ENCODE measurements at regions not wholly inside any gene's neighbourhood (a gene's known extent, or its start where the extent isn't known, plus 50 kb on each side); places are given as distances from the start of the nearest gene placed in this dataset.

- H3K9me3 Mint-ChIP-seq, result no peaks in the 10 kb centered on the region
- H3K4me3 Mint-ChIP-seq, result no peak overlapping the region
- no peak overlapping the region for H3K27ac Mint-ChIP-seq (ENCODE audit: low read depth)
- no peaks in the 10 kb centered on the region for H3K4me1 Mint-ChIP-seq
- no peaks in the 10 kb centered on the region for H3K36me3 Mint-ChIP-seq (ENCODE audit: insufficient read depth)
- no peak for ATAC-seq (replicated peaks; ENCODE audit: extremely low read depth, poor library complexity, severe bottlenecking)
- no peaks in the 10 kb centered on the region for H3K27me3 Mint-ChIP-seq
- DNase-seq (ENCODE audit: low spot score in 2 of 2), result no peak
Measured at GRCh38 chr16:75913958-75914357, 187.7 kb upstream of the CPHXL start.

- no peak overlapping the region for H3K4me3 Mint-ChIP-seq
- no peaks in the 10 kb centered on the region for H3K9me3 Mint-ChIP-seq
- no peak for ATAC-seq (replicated peaks; ENCODE audit: extremely low read depth, poor library complexity, severe bottlenecking)
- H3K27me3 Mint-ChIP-seq, result no peaks in the 10 kb centered on the region
- no peak overlapping the region for H3K27ac Mint-ChIP-seq (ENCODE audit: low read depth)
- no peak for DNase-seq (ENCODE audit: low spot score in 2 of 2)
- no peaks in the 10 kb centered on the region for H3K4me1 Mint-ChIP-seq
- no peaks in the 10 kb centered on the region for H3K36me3 Mint-ChIP-seq (ENCODE audit: insufficient read depth)
Measured at GRCh38 chr16:75916451-75916850, 190.2 kb upstream of the CPHXL start.

- Mint-ChIP-seq H3K27me3 (no peaks in the 10 kb centered on the region), H3K4me3 (no peak overlapping the region)
Measured at GRCh38 chr16:75918109-75918508, 191.8 kb upstream of the CPHXL start.

GRCh38 chr16:75919664-75920063 is 193.4 kb upstream of the CPHXL start:
- no peak for DNase-seq (ENCODE audit: low spot score in 2 of 2)
- no peak overlapping the region for H3K4me3 Mint-ChIP-seq
- H3K27me3 Mint-ChIP-seq, result no peaks in the 10 kb centered on the region
- no peaks in the 10 kb centered on the region for H3K4me1 Mint-ChIP-seq
- H3K36me3 Mint-ChIP-seq (ENCODE audit: insufficient read depth), result no peaks in the 10 kb centered on the region
- no peak for ATAC-seq (replicated peaks; ENCODE audit: extremely low read depth, poor library complexity, severe bottlenecking)
- H3K9me3 Mint-ChIP-seq, result no peaks in the 10 kb centered on the region
- no peak overlapping the region for H3K27ac Mint-ChIP-seq (ENCODE audit: low read depth)

More at GRCh38 chr16:75918109-75918508, 191.8 kb upstream of the CPHXL start:
- H3K4me1 Mint-ChIP-seq, result no peaks in the 10 kb centered on the region
- H3K27ac Mint-ChIP-seq (ENCODE audit: low read depth), result no peak overlapping the region
- H3K9me3 Mint-ChIP-seq, result no peaks in the 10 kb centered on the region
- ATAC-seq (replicated peaks; ENCODE audit: extremely low read depth, poor library complexity, severe bottlenecking), result no peak
- H3K36me3 Mint-ChIP-seq (ENCODE audit: insufficient read depth), result no peaks in the 10 kb centered on the region
- no peak for DNase-seq (ENCODE audit: low spot score in 2 of 2)

DNA sequence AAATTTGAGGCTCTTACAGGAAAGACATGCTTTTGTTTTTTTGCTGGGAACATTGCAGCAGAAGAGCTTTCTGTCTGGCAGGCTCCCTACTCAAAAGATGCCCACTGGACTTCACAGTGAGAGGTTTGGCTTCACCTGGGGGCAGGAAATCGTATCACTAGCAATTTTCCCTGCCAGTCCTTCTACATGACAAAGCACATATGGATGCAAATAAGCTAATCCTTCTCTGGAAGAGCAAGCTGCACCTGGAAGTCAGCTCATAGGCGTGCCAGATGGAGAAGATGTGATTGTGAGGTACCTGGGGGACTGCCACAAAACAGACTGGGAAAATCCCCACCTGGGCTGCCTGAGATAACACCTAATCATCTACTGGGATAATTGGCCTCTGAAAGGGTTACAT is 195.0 kb upstream of the CPHXL start:
- H3K27me3 Mint-ChIP-seq, result no peaks in the 10 kb centered on the region
- H3K4me1 Mint-ChIP-seq, result no peaks in the 10 kb centered on the region
- no peaks in the 10 kb centered on the region for H3K36me3 Mint-ChIP-seq (ENCODE audit: insufficient read depth)
- no peak overlapping the region for H3K27ac Mint-ChIP-seq (ENCODE audit: low read depth)
- H3K9me3 Mint-ChIP-seq, result no peaks in the 10 kb centered on the region
- ATAC-seq (replicated peaks; ENCODE audit: extremely low read depth, poor library complexity, severe bottlenecking) (no peak), DNase-seq (ENCODE audit: low spot score in 2 of 2) (no peak)
- H3K4me3 Mint-ChIP-seq, result no peak overlapping the region

- no peaks in the 10 kb centered on the region for H3K4me1 Mint-ChIP-seq
- DNase-seq (ENCODE audit: low spot score in 2 of 2), result no peak
- no peaks in the 10 kb centered on the region for H3K36me3 Mint-ChIP-seq (ENCODE audit: insufficient read depth)
- no peak for ATAC-seq (replicated peaks; ENCODE audit: extremely low read depth, poor library complexity, severe bottlenecking)
- H3K4me3 Mint-ChIP-seq, result no peak overlapping the region
- H3K27ac Mint-ChIP-seq (ENCODE audit: low read depth), result no peak overlapping the region
- H3K9me3 Mint-ChIP-seq, result no peaks in the 10 kb centered on the region
- H3K27me3 Mint-ChIP-seq, result no peaks in the 10 kb centered on the region
Measured at GRCh38 chr16:75922250-75922649, 196.0 kb upstream of the CPHXL start.

DNA sequence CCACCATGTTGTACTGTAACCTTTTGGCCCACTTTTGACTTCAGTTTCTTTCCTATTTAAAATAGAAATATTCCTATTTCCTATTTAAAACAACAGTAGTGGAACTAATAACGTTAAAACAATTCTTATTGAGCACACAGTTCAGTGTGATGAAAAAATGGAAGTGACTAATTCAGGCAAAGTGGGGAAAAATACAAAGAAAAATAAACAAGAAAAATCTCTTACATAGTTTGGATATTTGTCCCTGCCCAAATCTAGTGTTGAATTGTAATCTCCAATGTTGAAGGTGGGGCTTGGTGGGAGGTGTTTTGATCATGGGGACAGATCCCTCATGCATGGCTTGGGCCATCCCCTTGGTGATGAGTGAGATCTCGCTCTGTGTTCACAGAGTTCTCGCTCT is 198.1 kb upstream of the CPHXL start:
- DNase-seq (ENCODE audit: low spot score in 2 of 2) (no peak), ATAC-seq (replicated peaks; ENCODE audit: extremely low read depth, poor library complexity, severe bottlenecking) (no peak)
- Mint-ChIP-seq H3K27ac (ENCODE audit: low read depth) (no peak overlapping the region), H3K36me3 (ENCODE audit: insufficient read depth) (no peaks in the 10 kb centered on the region), H3K9me3 (no peaks in the 10 kb centered on the region), H3K4me1 (no peaks in the 10 kb centered on the region), H3K4me3 (no peak overlapping the region), H3K27me3 (no peaks in the 10 kb centered on the region)

- Mint-ChIP-seq H3K27me3 (no peaks in the 10 kb centered on the region), H3K4me1 (no peaks in the 10 kb centered on the region), H3K9me3 (peaks cover 6% of the 10 kb centered on the region), H3K4me3 (no peak overlapping the region), H3K36me3 (ENCODE audit: insufficient read depth) (no peaks in the 10 kb centered on the region), H3K27ac (ENCODE audit: low read depth) (no peak overlapping the region)
- ATAC-seq (replicated peaks; ENCODE audit: extremely low read depth, poor library complexity, severe bottlenecking) (no peak), DNase-seq (ENCODE audit: low spot score in 2 of 2) (no peak)
Measured at GRCh38 chr16:75927810-75928209, 201.5 kb upstream of the CPHXL start.

DNA sequence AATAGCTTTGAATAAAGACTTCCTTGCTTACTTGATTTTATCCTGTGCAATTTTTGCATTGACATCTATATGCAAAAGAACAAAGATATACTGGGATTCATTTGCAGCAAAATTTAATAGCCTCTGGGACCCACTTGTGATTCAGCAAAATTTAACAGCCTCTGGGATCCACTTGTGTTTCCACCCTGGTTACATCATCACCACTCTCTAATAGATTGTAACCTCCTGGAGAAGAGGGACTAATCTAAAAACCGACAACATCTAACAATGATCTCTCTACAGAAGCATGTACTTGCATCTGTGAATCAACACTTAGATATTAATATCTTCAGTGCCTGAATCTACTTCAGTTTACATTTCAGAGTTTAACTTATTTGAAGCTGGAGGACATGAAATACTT is 202.0 kb upstream of the CPHXL start:
- DNase-seq (ENCODE audit: low spot score in 2 of 2), result no peak

DNA sequence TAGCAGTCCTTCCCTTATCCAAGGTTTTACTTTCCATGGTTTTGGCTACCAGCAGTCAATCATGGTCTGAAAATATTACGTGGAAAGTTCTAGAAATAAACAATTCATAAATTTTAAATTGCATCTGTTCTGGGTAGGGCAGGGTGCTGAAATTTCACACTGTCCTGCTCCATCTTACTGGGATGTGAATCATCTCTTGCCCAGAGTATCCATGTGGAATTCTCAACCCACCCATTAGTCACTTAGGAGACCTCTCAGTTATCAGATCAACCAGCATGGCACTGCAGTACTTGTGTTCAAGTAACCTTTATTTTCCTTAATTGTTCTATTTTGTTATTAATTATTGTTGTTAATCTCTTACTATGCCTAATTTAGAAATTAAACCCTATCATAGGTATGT is 202.8 kb upstream of the CPHXL start:
- Mint-ChIP-seq H3K36me3 (ENCODE audit: insufficient read depth) (no peaks in the 10 kb centered on the region), H3K27me3 (no peaks in the 10 kb centered on the region), H3K27ac (ENCODE audit: low read depth) (no peak overlapping the region), H3K4me3 (no peak overlapping the region), H3K4me1 (no peaks in the 10 kb centered on the region), H3K9me3 (peaks cover 6% of the 10 kb centered on the region)
- DNase-seq (ENCODE audit: low spot score in 2 of 2), result no peak
- ATAC-seq (replicated peaks; ENCODE audit: extremely low read depth, poor library complexity, severe bottlenecking), result no peak

More for the DNA sequence above, 202.0 kb upstream of the CPHXL start:
- Mint-ChIP-seq H3K4me3 (no peak overlapping the region), H3K27me3 (no peaks in the 10 kb centered on the region), H3K4me1 (no peaks in the 10 kb centered on the region), H3K9me3 (peaks cover 6% of the 10 kb centered on the region), H3K27ac (ENCODE audit: low read depth) (no peak overlapping the region), H3K36me3 (ENCODE audit: insufficient read depth) (no peaks in the 10 kb centered on the region)
- no peak for ATAC-seq (replicated peaks; ENCODE audit: extremely low read depth, poor library complexity, severe bottlenecking)

DNA sequence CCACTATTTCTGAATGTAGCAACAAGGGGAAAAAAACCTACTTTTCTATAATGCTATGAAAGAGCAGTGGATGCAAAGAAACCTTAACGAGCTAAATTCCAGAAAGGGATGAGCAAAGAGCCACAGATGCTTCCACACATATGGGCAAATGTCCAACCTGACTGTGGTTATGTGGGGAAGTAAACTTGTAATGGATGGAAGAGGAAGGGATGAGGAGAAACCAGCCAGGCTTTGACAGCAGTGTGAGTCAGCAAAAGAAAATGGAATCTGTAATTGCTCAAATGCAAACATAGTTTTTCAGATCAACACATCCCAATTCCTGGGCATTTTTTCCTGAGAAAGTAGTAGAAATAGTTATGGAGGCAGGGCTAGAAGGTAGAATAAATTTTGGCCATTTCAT is 204.8 kb upstream of the CPHXL start:
- Mint-ChIP-seq H3K9me3 (peaks cover 6% of the 10 kb centered on the region), H3K4me1 (no peaks in the 10 kb centered on the region), H3K36me3 (ENCODE audit: insufficient read depth) (no peaks in the 10 kb centered on the region), H3K4me3 (no peak overlapping the region), H3K27ac (ENCODE audit: low read depth) (no peak overlapping the region), H3K27me3 (no peaks in the 10 kb centered on the region)
- DNase-seq (ENCODE audit: low spot score in 2 of 2) (no peak), ATAC-seq (replicated peaks; ENCODE audit: extremely low read depth, poor library complexity, severe bottlenecking) (no peak)

GRCh38 chr16:75931970-75932369 is 205.7 kb upstream of the CPHXL start:
- peaks cover 6% of the 10 kb centered on the region for H3K9me3 Mint-ChIP-seq
- H3K4me1 Mint-ChIP-seq, result no peaks in the 10 kb centered on the region
- no peak overlapping the region for H3K27ac Mint-ChIP-seq (ENCODE audit: low read depth)
- H3K4me3 Mint-ChIP-seq, result no peak overlapping the region
- H3K36me3 Mint-ChIP-seq (ENCODE audit: insufficient read depth), result no peaks in the 10 kb centered on the region
- ATAC-seq (replicated peaks; ENCODE audit: extremely low read depth, poor library complexity, severe bottlenecking) (no peak), DNase-seq (ENCODE audit: low spot score in 2 of 2) (no peak)
- no peaks in the 10 kb centered on the region for H3K27me3 Mint-ChIP-seq

DNA sequence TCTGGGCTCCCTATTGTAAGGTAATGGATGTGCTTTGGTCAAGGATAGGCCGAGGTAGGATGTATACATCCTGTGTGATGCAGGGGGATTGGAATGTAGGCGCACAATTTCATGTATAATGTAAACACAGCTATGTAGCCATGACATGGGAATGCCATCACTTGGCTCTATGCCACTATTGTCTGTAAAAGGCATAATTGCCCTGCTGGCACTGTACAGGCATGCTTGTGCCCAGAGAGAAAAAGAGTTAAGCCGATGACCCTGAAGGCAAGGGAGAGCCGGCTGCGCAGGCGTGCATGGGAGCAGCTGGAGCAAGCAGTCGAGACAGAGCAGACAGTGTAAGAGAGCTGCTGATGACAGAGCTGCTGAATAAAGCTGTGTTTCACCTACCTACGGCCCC is 212.5 kb upstream of the CPHXL start:
- H3K27ac Mint-ChIP-seq (ENCODE audit: low read depth), result no peak overlapping the region
- H3K9me3 Mint-ChIP-seq, result no peaks in the 10 kb centered on the region
- no peaks in the 10 kb centered on the region for H3K4me1 Mint-ChIP-seq
- H3K4me3 Mint-ChIP-seq, result no peak overlapping the region
- no peak for ATAC-seq (replicated peaks; ENCODE audit: extremely low read depth, poor library complexity, severe bottlenecking)
- DNase-seq (ENCODE audit: low spot score in 2 of 2), result no peak
- H3K36me3 Mint-ChIP-seq (ENCODE audit: insufficient read depth), result no peaks in the 10 kb centered on the region
- H3K27me3 Mint-ChIP-seq, result no peaks in the 10 kb centered on the region

- no peak for ATAC-seq (replicated peaks; ENCODE audit: extremely low read depth, poor library complexity, severe bottlenecking)
- Mint-ChIP-seq H3K27ac (ENCODE audit: low read depth) (no peak overlapping the region), H3K27me3 (no peaks in the 10 kb centered on the region), H3K4me1 (no peaks in the 10 kb centered on the region), H3K9me3 (no peaks in the 10 kb centered on the region), H3K36me3 (ENCODE audit: insufficient read depth) (no peaks in the 10 kb centered on the region), H3K4me3 (no peak overlapping the region)
- DNase-seq (ENCODE audit: low spot score in 2 of 2), result no peak
Measured at GRCh38 chr16:75942351-75942750, 216.1 kb upstream of the CPHXL start.

Measured in central memory CD8-positive, alpha-beta T cell (primary cell).